GM13976 (cell line): ENCODE measurements at regions not wholly inside any gene's neighbourhood (a gene's known extent, or its start where the extent isn't known, plus 50 kb on each side); places are given as distances from the start of the nearest gene placed in this dataset.

Source experiments
- DNase-seq: peaks from one replicate; pipeline ENCODE4 v3.0.0; 2012; ENCODE audit warnings: low spot score
- in situ Hi-C: fragments of 300-500 bp; cut with MboI; formaldehyde crosslinking; loops from one replicate; pipeline ENCODE4 v1.12.0; 2022; ENCODE audit warnings: low sequenced_read_pairs, mixed read lengths, inconsistent platforms; ENCODE audit not compliant: unreplicated experiment
- TF ChIP-seq, protein P1 (sequence below): IDR thresholded peaks from 2 replicates; pipeline ENCODE4 v1.5.1; 2012; ENCODE audit warnings: borderline replicate concordance, mild to moderate bottlenecking; ENCODE audit not compliant: insufficient read depth; ENCODE audit errors: extremely low read depth, missing control alignments, control extremely low read depth

- no peak for DNase-seq
- TF ChIP-seq, protein P1, sequence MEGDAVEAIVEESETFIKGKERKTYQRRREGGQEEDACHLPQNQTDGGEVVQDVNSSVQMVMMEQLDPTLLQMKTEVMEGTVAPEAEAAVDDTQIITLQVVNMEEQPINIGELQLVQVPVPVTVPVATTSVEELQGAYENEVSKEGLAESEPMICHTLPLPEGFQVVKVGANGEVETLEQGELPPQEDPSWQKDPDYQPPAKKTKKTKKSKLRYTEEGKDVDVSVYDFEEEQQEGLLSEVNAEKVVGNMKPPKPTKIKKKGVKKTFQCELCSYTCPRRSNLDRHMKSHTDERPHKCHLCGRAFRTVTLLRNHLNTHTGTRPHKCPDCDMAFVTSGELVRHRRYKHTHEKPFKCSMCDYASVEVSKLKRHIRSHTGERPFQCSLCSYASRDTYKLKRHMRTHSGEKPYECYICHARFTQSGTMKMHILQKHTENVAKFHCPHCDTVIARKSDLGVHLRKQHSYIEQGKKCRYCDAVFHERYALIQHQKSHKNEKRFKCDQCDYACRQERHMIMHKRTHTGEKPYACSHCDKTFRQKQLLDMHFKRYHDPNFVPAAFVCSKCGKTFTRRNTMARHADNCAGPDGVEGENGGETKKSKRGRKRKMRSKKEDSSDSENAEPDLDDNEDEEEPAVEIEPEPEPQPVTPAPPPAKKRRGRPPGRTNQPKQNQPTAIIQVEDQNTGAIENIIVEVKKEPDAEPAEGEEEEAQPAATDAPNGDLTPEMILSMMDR = no peak
- in situ Hi-C loops = no loop called here
These were observed 294.9 kb upstream of the SOX14 start for GRCh38 chr3:137469263-137469662.

- TF ChIP-seq, protein P1 = no peak
These were observed 293.0 kb upstream of the SOX14 start for GRCh38 chr3:137471130-137471529.

DNA sequence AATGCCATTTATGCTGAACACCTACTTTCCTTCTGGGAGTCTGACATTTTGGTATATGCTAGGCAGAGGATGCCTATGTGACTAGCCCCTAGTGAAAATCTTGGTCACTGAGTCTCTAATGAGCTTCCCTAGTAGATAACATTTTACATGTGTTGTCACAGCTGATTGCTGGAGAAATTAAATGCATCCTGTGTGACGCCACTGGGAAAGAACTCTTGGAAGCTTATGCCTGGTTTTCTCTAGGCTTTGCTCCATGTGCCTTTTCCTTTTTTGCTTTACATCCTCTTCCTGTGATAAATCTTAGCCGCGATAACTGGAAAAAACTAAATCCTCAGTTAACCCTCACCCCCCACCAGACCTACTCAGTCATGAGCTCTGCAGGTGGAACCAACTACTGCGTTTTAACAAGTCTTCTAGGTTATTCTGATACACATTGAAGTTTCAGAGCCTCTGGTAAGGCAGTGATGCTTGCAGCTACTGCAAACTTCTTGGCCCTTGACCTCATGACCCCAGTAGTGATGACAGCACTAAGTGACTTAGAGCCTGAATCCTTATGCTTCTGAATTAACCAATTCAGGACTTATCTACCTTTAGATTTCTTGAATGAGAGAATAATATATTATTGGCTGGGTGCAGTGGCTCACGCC lies 292.4 kb upstream of the SOX14 start:
- DNase-seq = no peak
- in situ Hi-C loops = no loop called here
- TF ChIP-seq, protein P1 = no peak

More at GRCh38 chr3:137471130-137471529, 293.0 kb upstream of the SOX14 start:
- in situ Hi-C loops = no loop called here
- no peak for DNase-seq

DNA sequence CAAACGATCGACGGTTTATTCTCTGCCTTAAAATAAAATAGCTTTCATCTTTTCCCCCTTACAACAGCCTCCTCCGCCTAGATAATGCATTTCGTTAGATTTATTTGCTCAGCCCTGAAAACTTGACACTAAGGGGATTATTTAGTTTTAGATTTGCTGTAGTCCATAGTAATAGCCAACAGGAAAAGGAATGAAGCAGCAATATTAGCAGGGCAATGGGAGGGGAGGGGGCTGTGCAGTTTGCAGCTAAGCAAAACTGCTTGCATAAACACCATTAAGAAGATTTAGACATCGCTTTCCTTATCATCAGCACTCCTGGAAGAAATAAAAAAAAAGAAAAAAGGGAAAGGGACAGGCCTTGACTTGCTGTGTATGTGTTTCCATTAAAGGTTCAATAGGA lies 286.5 kb upstream of the SOX14 start:
- TF ChIP-seq, protein P1 = no peak
- DNase-seq = no peak
- in situ Hi-C loops = no loop called here

DNA sequence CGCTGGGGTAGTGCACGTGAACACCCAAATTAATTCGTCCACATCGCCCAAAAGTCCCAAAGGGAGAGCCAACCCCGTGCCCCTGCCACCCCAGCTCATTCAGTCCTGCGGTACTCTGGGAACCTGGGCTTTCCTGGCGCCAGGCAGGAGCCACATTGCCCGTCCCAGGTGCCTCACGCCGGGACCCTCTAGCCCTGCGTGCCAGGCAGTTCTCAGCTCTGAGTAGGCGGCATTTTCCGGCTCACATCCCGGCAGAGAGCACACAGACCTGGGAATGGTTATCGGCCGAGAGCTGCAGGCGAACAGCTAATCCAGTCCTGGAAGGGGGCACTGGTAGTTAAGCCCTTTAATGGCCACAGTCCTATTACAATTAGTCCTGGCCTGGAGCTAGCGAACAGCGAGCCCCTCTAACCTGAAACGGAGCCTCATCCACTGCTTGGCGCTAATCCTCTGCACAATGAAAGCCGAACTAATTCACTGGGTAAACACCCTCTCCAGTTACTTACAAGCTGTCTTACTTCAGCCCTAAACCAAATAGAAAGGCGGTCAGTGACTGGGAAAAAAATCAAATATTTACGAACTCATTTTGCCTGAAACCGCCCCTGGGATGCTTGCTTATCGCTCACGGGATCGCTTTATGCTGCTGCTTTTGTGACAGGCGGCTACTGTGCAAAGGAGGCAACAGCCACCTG lies 254.6 kb upstream of the SOX14 start:
- TF ChIP-seq, protein P1 = no peak
- no peak for DNase-seq
- in situ Hi-C loops = no loop called here

DNA sequence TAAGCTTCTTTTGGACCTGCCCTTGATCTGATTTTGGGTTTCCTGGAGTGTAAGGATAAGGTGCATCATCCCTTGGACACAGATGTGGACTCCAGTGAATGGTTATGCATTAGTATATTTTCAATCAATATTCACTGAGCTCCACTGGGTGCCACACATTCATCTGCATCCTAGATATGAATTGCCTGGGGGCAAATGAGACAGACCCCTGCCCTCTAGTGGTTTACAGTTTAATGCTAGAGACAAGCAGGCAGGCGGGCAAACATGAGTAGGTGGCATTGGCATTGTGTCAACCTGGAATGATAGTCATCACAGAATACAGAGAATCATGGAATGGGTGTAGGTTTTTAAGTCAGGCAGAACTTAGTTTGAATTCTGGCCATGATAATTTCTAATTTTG lies 252.5 kb upstream of the SOX14 start:
- in situ Hi-C loops = no loop called here
- TF ChIP-seq, protein P1 = no peak
- no peak for DNase-seq
